K562 (cell line): ENCODE measurements at regions not wholly inside any gene's neighbourhood (a gene's known extent, or its start where the extent isn't known, plus 50 kb on each side); places are given as distances from the start of the nearest gene placed in this dataset.

Experiments
- ATAC-seq: fragments of 200-7000 bp; cut with Tn5 transposase; 3 replicates; pipeline ENCODE4 v1.9.1; 2020; ENCODE audit warnings: moderate library complexity
- BruUV-seq: library from RNA; stranded (reverse); fragments of 400-500 nt; replicated peaks from 2 replicates; lab custom pipeline; 2021; lab: Mats Ljungman, UMichigan
- CTCF ChIA-PET: fragments of 300-600 bp; formaldehyde crosslinking; extraction: SDS; loops from one replicate; lab custom pipeline; 2021; ENCODE audit warnings: low intra/inter-chr PET ratio; lab: Yijun Ruan, JAX
- POLR2A ChIA-PET: fragments of 300-600, 350-650 bp; sonication (Branson Sonifier 250); formaldehyde crosslinking; extraction: SDS; loops from one replicate; lab custom pipeline; 2021; ENCODE audit warnings: antibody characterized with exemption, inconsistent platforms; lab: Yijun Ruan, JAX
- DNase-seq, 4 experiments: peaks; one replicate each; pipeline versions ENCODE4 v3.0.0 to v3.0.0-alpha.2; 2011 to 2018; ENCODE audit warnings: low spot score in 3 of 4, mixed read lengths in 3 of 4; ENCODE audit errors: extremely low read depth in 1 of 4
- FAIRE-seq: peaks from 2 replicates; lab custom pipeline; 2011; peaks lifted over from hg19 to GRCh38; lab: Jason Lieb, UNC
- H2AFZ ChIP-seq: 2 replicates; pipeline ENCODE4 v1.6.0; 2011; ENCODE audit warnings: low read depth, low read length, control low read depth, inconsistent platforms
- H3K27ac ChIP-seq: fragments of 200-600 bp; 3 replicates; pipeline ENCODE4 v1.8.0; 2011; ENCODE audit warnings: low read depth, mild to moderate bottlenecking, control low read depth, inconsistent platforms, low read length, moderate library complexity, mixed read lengths; ENCODE audit errors: extremely low read depth
- H3K27me3 ChIP-seq, 2 experiments: fragments of 300-600 bp in 1 of 2; 2 replicates in 1 of 2; 3 replicates in 1 of 2; pipeline versions ENCODE4 v1.6.0 to v1.8.0; 2011; ENCODE audit warnings: inconsistent platforms in 2 of 2, low read length in 2 of 2, mild to moderate bottlenecking in 1 of 2, mixed read lengths in 1 of 2, moderate library complexity in 1 of 2; ENCODE audit not compliant: control insufficient read depth in 2 of 2, insufficient read depth in 2 of 2
- H3K36me3 ChIP-seq: fragments of 300-600 bp; 3 replicates; pipeline ENCODE4 v1.8.0; 2011; ENCODE audit warnings: mild to moderate bottlenecking, low read length, inconsistent platforms; ENCODE audit not compliant: control insufficient read depth, insufficient read depth
- H3K4me1 ChIP-seq, 2 experiments: fragments of 200-600 bp in 1 of 2; replicated peaks in 1 of 2; 2 replicates in 1 of 2; 3 replicates in 1 of 2; pipeline versions ENCODE4 v1.5.1 to v1.8.0; 2011; ENCODE audit warnings: inconsistent platforms in 2 of 2, low read length in 2 of 2, mild to moderate bottlenecking in 1 of 2, mixed read lengths in 1 of 2, moderate library complexity in 1 of 2; ENCODE audit not compliant: control insufficient read depth in 2 of 2, insufficient read depth in 2 of 2
- H3K4me2 ChIP-seq: 2 replicates; pipeline ENCODE4 v1.6.1; 2011; ENCODE audit warnings: low read length, control low read depth, inconsistent platforms, mixed read lengths; ENCODE audit not compliant: insufficient read depth
- H3K4me3 ChIP-seq: fragments of 200-600 bp; sonication (generic), shearing (Covaris generic); 2 replicates; pipeline ENCODE4 v1.5.1; 2016; ENCODE audit warnings: control low read depth, inconsistent platforms
- H3K79me2 ChIP-seq: fragments of 200-600 bp; 3 replicates; pipeline ENCODE4 v1.8.0; 2011; ENCODE audit warnings: low read length, inconsistent platforms; ENCODE audit not compliant: control insufficient read depth, insufficient read depth
- H3K9ac ChIP-seq, 2 experiments: 2 replicates each; pipeline versions ENCODE4 v1.6.0 to v1.6.1; 2011; ENCODE audit warnings: low read depth in 2 of 2, low read length in 2 of 2, control low read depth in 1 of 2, inconsistent platforms in 1 of 2, mild to moderate bottlenecking in 1 of 2, mixed read lengths in 1 of 2; ENCODE audit not compliant: insufficient read depth in 1 of 2
- H3K9me1 ChIP-seq: one replicate; pipeline ENCODE4 v1.6.0; 2011; ENCODE audit warnings: inconsistent platforms, mild to moderate bottlenecking, low read length, moderate library complexity; ENCODE audit not compliant: control insufficient read depth, insufficient read depth
- H3K9me3 ChIP-seq: replicated peaks from 2 replicates; pipeline ENCODE4 v1.5.1; 2011; ENCODE audit warnings: low read depth, low read length, inconsistent platforms; ENCODE audit not compliant: control insufficient read depth, insufficient read depth
- H4K20me1 ChIP-seq: replicated peaks from 2 replicates; pipeline ENCODE4 v1.6.1; 2011; ENCODE audit warnings: low read length, inconsistent platforms, mixed read lengths; ENCODE audit not compliant: control insufficient read depth, insufficient read depth
- CUX1 ChIP-seq: fragments of 200-800 bp; sonication (Bioruptor generic); IDR thresholded peaks from 2 replicates; pipeline ENCODE4 v1.6.1; 2016; ENCODE audit warnings: missing genetic modification characterization, missing compliant biosample characterization
- DACH1 ChIP-seq: fragments of 450-650 bp; IDR thresholded peaks from 2 replicates; pipeline ENCODE4 v1.6.1; 2018; ENCODE audit not compliant: partially characterized antibody
- NFXL1 ChIP-seq: fragments of 450-650 bp; formaldehyde crosslinking; IDR thresholded peaks from 2 replicates; pipeline ENCODE4 v1.4.0; 2021; ENCODE audit warnings: mild to moderate bottlenecking
- POLR2A ChIP-seq: fragments of 450-650 bp; conservative IDR thresholded peaks from 2 replicates; pipeline ENCODE4 v1.6.1; 2016
- TRIM24 ChIP-seq, 2 experiments: fragments of 450-650 bp; IDR thresholded peaks; 2 replicates each; pipeline ENCODE4 v1.6.1; 2016
- WGBS: fragments of 100-300 bp; shearing (Covaris generic); methylation state at CpG from one replicate; pipeline ENCODE4 v1.1.6; 2016; ENCODE audit warnings: low coverage, mixed read lengths; ENCODE audit not compliant: insufficient coverage; ENCODE audit errors: missing lambda C conversion rate; 5-methylcytosine and 5-hydroxymethylcytosine counted together
- in situ Hi-C: fragments of 300-500 bp; cut with MboI; formaldehyde crosslinking; loops from 4 replicates; pipeline ENCODE4 v1.15.0; 2018; ENCODE audit warnings: inconsistent platforms, mixed read lengths
- intact Hi-C: fragments of 100-400 bp; cut with micrococcal nuclease; formaldehyde crosslinking; loops from 2 replicates; pipeline ENCODE4 v1.14.2; 2022

- CTCF ChIA-PET = no interaction called here
- TF ChIP-seq CUX1 = no peak
- no peak for TF ChIP-seq POLR2A
- no peak for TF ChIP-seq TRIM24 (IDR thresholded peaks at IDR 0.05)
- TF ChIP-seq NFXL1 (CRISPR knock-in tag) = no peak
- TF ChIP-seq DACH1 = no peak
- Histone ChIP-seq H2AFZ (no peak overlapping the region), H3K79me2 (no peaks in the 10 kb centered on the region), H3K27me3 (no peaks in the 10 kb centered on the region), H3K4me3 (no peak overlapping the region), H3K4me2 (no peak overlapping the region), H3K9me3 (no peaks in the 10 kb centered on the region), H3K9ac (no peak overlapping the region), H3K4me1 (no peaks in the 10 kb centered on the region), H4K20me1 (no peaks in the 10 kb centered on the region), H3K27ac (no peak overlapping the region), H3K9me1 (no peaks in the 10 kb centered on the region), H3K36me3 (no peaks in the 10 kb centered on the region)
- intact Hi-C loops = no loop called here
- POLR2A ChIA-PET = no interaction called here
- BruUV-seq = no TSS peak
- in situ Hi-C loops = no loop called here
- ATAC-seq (no peak), DNase-seq (no peak), FAIRE-seq (no peak)
- 0% methylated on average over 2 of the region's 2 CpGs for WGBS
Measured at GRCh38 chr18:28816155-28816554, 639.2 kb upstream of the CDH2 start.
